B cell (primary cell): ENCODE measurements at regions not wholly inside any gene's neighbourhood (a gene's known extent, or its start where the extent isn't known, plus 50 kb on each side); places are given as distances from the start of the nearest gene placed in this dataset.

Experiments used
- CTCF ChIP-seq: fragments of 200-600 bp; IDR thresholded peaks from one replicate; pipeline ENCODE4 v1.8.0; 2022; ENCODE audit warnings: antibody characterized with exemption, mild to moderate bottlenecking
- EZH2 ChIP-seq: IDR thresholded peaks from 2 replicates; pipeline ENCODE4 v1.6.1; 2012; ENCODE audit warnings: borderline replicate concordance, low read depth, mild to moderate bottlenecking, moderate library complexity, low read length; ENCODE audit not compliant: insufficient read depth, poor library complexity, severe bottlenecking

- TF ChIP-seq EZH2 = no peak
- TF ChIP-seq CTCF = no peak
Observed at GRCh38 chr21:16863908-16864307, 648.9 kb upstream of the CXADR start.
